Activated T-cell treated with anti-CD3 and anti-CD28 coated beads, Interleukin-2, amount 50 U/mL, for 72 hours (primary cell): ENCODE measurements at regions not wholly inside any gene's neighbourhood (a gene's known extent, or its start where the extent isn't known, plus 50 kb on each side); places are given as distances from the start of the nearest gene placed in this dataset.

Source experiments
- ATAC-seq, 2 donors: fragments of 150-1000 bp; cut with Tn5 transposase; replicated peaks in 1 of 2; 2 replicates each; pipeline ENCODE4 v1.10.0; 2021; ENCODE audit warnings: moderate library complexity in 2 of 2, mild to moderate bottlenecking in 1 of 2
- DNase-seq, 2 donors: peaks; one replicate each; pipeline ENCODE4 v3.0.0; 2021 to 2022; ENCODE audit warnings: mixed read lengths in 1 of 2
- H3K27ac Mint-ChIP-seq: one replicate; pipeline ENCODE4 v1.8.0; 2022; ENCODE audit warnings: mild to moderate bottlenecking, moderate library complexity, mixed read lengths
- H3K27me3 Mint-ChIP-seq: one replicate; pipeline ENCODE4 v1.8.0; 2022; ENCODE audit warnings: low read depth, mixed read lengths
- H3K36me3 Mint-ChIP-seq, 2 donors: one replicate each; pipeline ENCODE4 v1.8.0; 2022; ENCODE audit warnings: mixed read lengths in 2 of 2, mild to moderate bottlenecking in 1 of 2; ENCODE audit not compliant: insufficient read depth in 2 of 2
- H3K4me1 Mint-ChIP-seq: one replicate; pipeline ENCODE4 v1.8.0; 2022; ENCODE audit warnings: low read depth, mixed read lengths
- H3K4me3 Mint-ChIP-seq, 2 donors: one replicate each; pipeline ENCODE4 v1.8.0; 2022; ENCODE audit warnings: mild to moderate bottlenecking in 2 of 2, mixed read lengths in 2 of 2, moderate library complexity in 2 of 2
- H3K9me3 Mint-ChIP-seq, 2 donors: one replicate each; pipeline ENCODE4 v1.8.0; 2022; ENCODE audit warnings: mixed read lengths in 2 of 2

DNA sequence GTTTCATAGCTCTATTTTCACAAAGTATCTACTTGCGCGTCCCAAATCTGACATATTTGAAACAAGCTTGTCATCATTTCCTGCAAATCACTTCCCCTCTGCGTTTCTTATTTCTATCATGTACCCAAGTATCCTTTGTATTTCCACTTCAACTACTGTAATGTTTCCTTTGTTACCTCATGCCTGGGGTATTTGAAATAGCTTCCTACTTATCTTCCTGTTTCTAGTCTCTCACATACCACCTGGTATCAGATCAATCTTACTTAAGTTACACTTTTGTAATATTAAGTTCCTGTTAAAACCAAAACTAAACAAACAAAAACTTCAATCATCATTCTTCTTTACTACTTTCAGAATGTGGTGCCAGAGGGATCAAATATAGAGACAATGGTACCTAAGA lies 93.6 kb upstream of the SMAD1 start:
- peaks cover 6 to 8% of the 10 kb centered on the region in 2 donors for H3K9me3 Mint-ChIP-seq
- ATAC-seq, result no peak
- no peak overlapping the region for H3K27ac Mint-ChIP-seq
- no peaks in the 10 kb centered on the region for H3K36me3 Mint-ChIP-seq
- peaks cover 8% of the 10 kb centered on the region for H3K4me1 Mint-ChIP-seq
- no peak for DNase-seq
- H3K4me3 Mint-ChIP-seq, result no peak overlapping the region
- peaks cover 34% of the 10 kb centered on the region for H3K27me3 Mint-ChIP-seq

- no peaks in the 10 kb centered on the region for H3K36me3 Mint-ChIP-seq
- H3K27ac Mint-ChIP-seq, result no peak overlapping the region
- peaks cover 8% of the 10 kb centered on the region for H3K4me1 Mint-ChIP-seq
- peaks cover 31% of the 10 kb centered on the region for H3K27me3 Mint-ChIP-seq
- DNase-seq (no peak), ATAC-seq (no peak)
- H3K9me3 Mint-ChIP-seq, result peaks cover 6 to 8% of the 10 kb centered on the region in 2 donors
- no peak overlapping the region for H3K4me3 Mint-ChIP-seq
Observed at GRCh38 chr4:145387079-145387478, 94.6 kb upstream of the SMAD1 start.

- H3K27ac Mint-ChIP-seq, result no peak overlapping the region
- DNase-seq, result no peak
- no peaks in the 10 kb centered on the region for H3K36me3 Mint-ChIP-seq
- peaks cover 14% of the 10 kb centered on the region for H3K27me3 Mint-ChIP-seq
- H3K4me3 Mint-ChIP-seq, result no peak overlapping the region
- peaks cover 4% of the 10 kb centered on the region in 2 donors for H3K9me3 Mint-ChIP-seq
- no peaks in the 10 kb centered on the region for H3K4me1 Mint-ChIP-seq
- no peak for ATAC-seq
Observed at GRCh38 chr4:145381163-145381562, 100.5 kb upstream of the SMAD1 start.

DNA sequence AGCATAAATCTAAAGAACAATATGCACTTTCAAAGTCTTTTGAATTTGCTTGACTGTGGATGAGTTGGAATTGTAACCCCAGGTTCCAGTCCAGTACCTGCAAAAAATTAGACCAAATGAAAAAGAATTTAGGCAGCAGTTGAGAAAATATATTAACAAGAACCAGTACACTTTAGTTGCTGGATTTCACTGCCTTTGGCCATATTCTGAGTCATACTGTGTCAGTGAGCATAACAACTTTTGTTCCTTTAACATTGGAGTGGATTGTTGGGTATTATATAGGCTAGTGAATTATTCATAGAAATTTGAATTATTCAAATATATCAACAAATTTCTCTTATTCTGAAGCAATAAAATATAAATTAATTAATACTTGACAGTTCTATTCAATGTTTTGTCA lies 101.5 kb upstream of the SMAD1 start:
- DNase-seq (no peak), ATAC-seq (no peak)
- no peak overlapping the region for H3K27ac Mint-ChIP-seq
- H3K4me1 Mint-ChIP-seq, result no peaks in the 10 kb centered on the region
- no peak overlapping the region for H3K4me3 Mint-ChIP-seq
- H3K36me3 Mint-ChIP-seq, result no peaks in the 10 kb centered on the region
- peaks cover 2 to 4% of the 10 kb centered on the region in 2 donors for H3K9me3 Mint-ChIP-seq
- peaks cover 14% of the 10 kb centered on the region for H3K27me3 Mint-ChIP-seq

DNA sequence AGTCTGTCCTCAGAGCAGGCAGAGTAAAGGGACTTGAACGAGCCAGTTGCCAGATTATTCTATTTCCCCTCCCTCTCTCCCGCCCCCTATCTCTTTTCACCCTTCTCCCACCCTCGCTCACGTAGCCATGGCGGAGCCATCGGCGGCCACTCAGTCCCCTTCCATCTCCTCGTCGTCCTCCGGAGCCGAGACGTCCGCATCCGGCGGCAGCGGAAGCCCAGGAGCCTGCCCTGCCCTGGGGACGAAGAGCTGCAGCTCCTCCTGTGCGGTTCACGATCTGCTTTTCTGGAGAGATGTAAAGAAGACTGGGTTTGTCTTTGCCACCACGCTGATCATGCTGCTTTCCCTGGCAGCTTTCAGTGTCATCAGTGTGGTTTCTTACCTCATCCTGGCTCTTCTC lies 106.2 kb upstream of the SMAD1 start:
- H3K9me3 Mint-ChIP-seq, result no peaks in the 10 kb centered on the region
- H3K4me1 Mint-ChIP-seq, result no peaks in the 10 kb centered on the region
- no peak for DNase-seq
- ATAC-seq, result no peak
- H3K36me3 Mint-ChIP-seq, result no peaks in the 10 kb centered on the region
- H3K27ac Mint-ChIP-seq, result no peak overlapping the region
- H3K27me3 Mint-ChIP-seq, result peaks cover 6% of the 10 kb centered on the region
- no peak overlapping the region for H3K4me3 Mint-ChIP-seq

DNA sequence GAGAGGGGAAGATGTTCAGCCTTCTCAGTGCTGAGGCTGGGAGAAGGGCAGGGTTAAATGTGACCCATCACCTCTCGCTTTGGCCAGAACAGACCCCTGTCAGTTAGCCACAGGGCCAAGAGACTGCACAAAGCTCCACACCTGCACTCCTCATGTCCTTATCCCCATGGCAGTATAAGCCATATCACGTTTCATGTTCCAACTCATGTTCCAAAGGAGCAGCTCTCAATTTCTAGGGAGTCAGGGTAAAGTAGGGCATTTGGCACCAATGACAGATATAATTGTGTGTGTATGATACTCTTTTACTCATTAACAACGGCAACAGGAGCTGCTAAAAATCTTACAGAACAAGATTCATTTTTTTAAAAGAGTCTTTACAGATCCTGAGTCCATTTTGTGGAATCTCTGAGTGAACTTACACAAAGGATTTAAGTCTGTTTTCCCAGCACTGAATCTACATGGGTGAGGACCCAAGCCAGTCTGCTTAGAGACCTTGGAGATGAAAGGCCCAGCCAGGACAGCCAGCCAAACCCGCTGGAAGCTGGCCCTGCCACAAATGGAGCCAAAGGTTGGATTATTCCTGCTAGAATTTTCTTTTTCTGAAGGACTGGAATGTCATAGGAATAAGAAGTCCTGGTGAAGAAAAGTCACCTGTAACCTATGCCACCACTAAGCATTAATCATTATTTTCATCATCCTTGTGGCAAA lies 129.1 kb upstream of the SMAD1 start:
- H3K27me3 Mint-ChIP-seq, result peaks cover 34% of the 10 kb centered on the region
- DNase-seq (no peak), ATAC-seq (no peak)
- peaks cover 1% of the 10 kb centered on the region in 2 donors for H3K9me3 Mint-ChIP-seq
- no peak overlapping the region for H3K4me3 Mint-ChIP-seq
- peaks cover 4% of the 10 kb centered on the region for H3K4me1 Mint-ChIP-seq
- H3K27ac Mint-ChIP-seq, result no peak overlapping the region
- no peaks in the 10 kb centered on the region for H3K36me3 Mint-ChIP-seq

- Mint-ChIP-seq H3K27me3 (peaks cover 32% of the 10 kb centered on the region), H3K27ac (no peak overlapping the region), H3K9me3 (peaks cover 1% of the 10 kb centered on the region in 2 donors), H3K36me3 (no peaks in the 10 kb centered on the region), H3K4me1 (peaks cover 4% of the 10 kb centered on the region), H3K4me3 (no peak overlapping the region)
- DNase-seq (no peak), ATAC-seq (no peak)
Observed at GRCh38 chr4:145351922-145352321, 129.7 kb upstream of the SMAD1 start.

GRCh38 chr4:145351162-145351561 lies 130.5 kb upstream of the SMAD1 start:
- DNase-seq (no peak), ATAC-seq (no peak)
- Mint-ChIP-seq H3K36me3 (no peaks in the 10 kb centered on the region), H3K9me3 (peaks cover 0 to 1% of the 10 kb centered on the region in 2 donors), H3K27me3 (peaks cover 24% of the 10 kb centered on the region), H3K4me3 (no peak overlapping the region), H3K4me1 (peaks cover 4% of the 10 kb centered on the region), H3K27ac (no peak overlapping the region)

- H3K27me3 Mint-ChIP-seq, result peaks cover 13% of the 10 kb centered on the region
- no peak for ATAC-seq
- no peak for DNase-seq
- H3K4me1 Mint-ChIP-seq, result peaks cover 4% of the 10 kb centered on the region
- no peak overlapping the region for H3K4me3 Mint-ChIP-seq
- H3K9me3 Mint-ChIP-seq, result no peaks in the 10 kb centered on the region
- H3K27ac Mint-ChIP-seq, result no peak overlapping the region
- no peaks in the 10 kb centered on the region for H3K36me3 Mint-ChIP-seq
Observed at GRCh38 chr4:145348291-145348690, 133.4 kb upstream of the SMAD1 start.

DNA sequence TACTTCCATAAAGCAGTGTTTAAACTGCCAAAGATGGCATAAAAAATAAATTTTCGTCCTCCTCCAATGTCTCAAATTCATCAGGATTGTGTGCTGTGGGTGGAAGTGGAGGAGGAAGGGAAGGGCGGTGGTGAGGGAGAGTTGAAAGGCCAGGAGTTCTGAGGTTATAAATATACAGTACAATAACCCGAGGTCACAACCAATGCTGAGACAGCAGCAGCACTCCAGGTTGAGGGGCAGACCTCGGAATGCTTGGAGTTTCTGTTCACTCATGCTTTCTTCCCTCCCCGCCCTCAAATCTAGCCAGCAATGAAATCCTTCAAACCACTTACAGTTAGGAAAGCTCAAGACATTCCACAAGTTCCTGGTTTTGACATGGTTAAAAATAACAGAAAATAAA lies 134.0 kb upstream of the SMAD1 start:
- H3K36me3 Mint-ChIP-seq, result no peaks in the 10 kb centered on the region

DNA sequence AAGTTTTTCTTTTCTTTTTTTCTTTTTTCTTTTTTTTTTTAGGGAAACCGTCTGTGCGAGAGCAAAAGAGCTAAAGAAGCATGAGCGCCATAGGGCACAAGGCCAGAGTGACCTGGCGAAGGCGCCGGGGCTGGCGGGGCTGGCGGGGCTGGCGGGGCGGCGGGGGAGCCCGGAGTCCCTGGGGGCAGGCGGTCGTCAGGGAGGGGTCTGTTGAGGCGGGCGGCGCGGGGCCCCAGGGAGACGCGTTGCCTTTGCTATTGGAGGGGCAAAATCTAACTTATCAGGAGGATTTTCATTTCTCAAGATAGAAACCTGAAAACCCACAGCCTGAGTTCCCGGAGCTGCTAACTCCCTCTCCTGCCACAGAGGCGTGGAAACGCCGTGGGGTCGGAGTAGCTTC lies 135.6 kb upstream of the SMAD1 start:
- no peak for ATAC-seq
- DNase-seq, result no peak
- H3K4me1 Mint-ChIP-seq, result peaks cover under 1% of the 10 kb centered on the region
- no peak overlapping the region for H3K27ac Mint-ChIP-seq
- H3K36me3 Mint-ChIP-seq, result no peaks in the 10 kb centered on the region
- no peak overlapping the region for H3K4me3 Mint-ChIP-seq
- peaks cover 9% of the 10 kb centered on the region for H3K27me3 Mint-ChIP-seq
- H3K9me3 Mint-ChIP-seq, result no peaks in the 10 kb centered on the region

More for the DNA sequence above, 134.0 kb upstream of the SMAD1 start:
- no peak for ATAC-seq
- no peak for DNase-seq
- H3K4me3 Mint-ChIP-seq, result no peak overlapping the region
- H3K27me3 Mint-ChIP-seq, result peaks cover 13% of the 10 kb centered on the region
- H3K27ac Mint-ChIP-seq, result no peak overlapping the region
- H3K9me3 Mint-ChIP-seq, result no peaks in the 10 kb centered on the region
- H3K4me1 Mint-ChIP-seq, result peaks cover 4% of the 10 kb centered on the region

GRCh38 chr4:145345401-145345800 lies 136.3 kb upstream of the SMAD1 start:
- no peak for ATAC-seq
- Mint-ChIP-seq H3K4me1 (no peaks in the 10 kb centered on the region), H3K36me3 (no peaks in the 10 kb centered on the region), H3K9me3 (no peaks in the 10 kb centered on the region), H3K27ac (no peak overlapping the region), H3K4me3 (no peak overlapping the region), H3K27me3 (peaks cover 9% of the 10 kb centered on the region)
- DNase-seq, result no peak

DNA sequence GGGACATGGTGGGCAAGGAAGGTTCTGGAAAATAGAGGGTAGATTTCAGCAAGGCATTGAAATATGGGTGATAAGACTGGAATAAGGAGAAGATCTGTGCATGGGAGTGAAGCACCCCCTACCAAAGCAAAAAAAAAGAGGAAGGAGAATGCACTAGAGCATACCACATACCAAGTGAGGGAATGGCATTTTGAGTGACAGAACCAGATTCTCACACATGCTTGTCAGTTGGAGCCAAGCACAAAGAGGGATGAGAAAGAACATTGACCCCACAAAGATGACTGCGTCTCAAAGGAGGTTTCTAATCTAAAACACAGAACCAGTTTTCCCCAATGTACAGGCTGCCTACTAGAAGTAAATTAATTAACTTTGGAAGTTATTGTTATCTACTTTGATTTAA lies 140.3 kb upstream of the SMAD1 start:
- Mint-ChIP-seq H3K9me3 (no peaks in the 10 kb centered on the region), H3K36me3 (no peaks in the 10 kb centered on the region), H3K4me1 (no peaks in the 10 kb centered on the region), H3K27ac (no peak overlapping the region), H3K4me3 (no peak overlapping the region), H3K27me3 (no peaks in the 10 kb centered on the region)
- DNase-seq (no peak), ATAC-seq (no peak)

GRCh38 chr4:145340071-145340675 lies 141.5 kb upstream of the SMAD1 start:
- Mint-ChIP-seq H3K27me3 (no peaks in the 10 kb centered on the region), H3K9me3 (no peaks in the 10 kb centered on the region), H3K4me3 (no peak overlapping the region), H3K36me3 (no peaks in the 10 kb centered on the region), H3K4me1 (no peaks in the 10 kb centered on the region), H3K27ac (no peak overlapping the region)
- DNase-seq, result no peak
- no peak for ATAC-seq
